ENCODE measurements at regions not wholly inside any gene's neighbourhood (a gene's known extent, or its start where the extent isn't known, plus 50 kb on each side); places are given as distances from the start of the nearest gene placed in this dataset.
"Not testable (repeated sequence)": the region's sequence is repeated elsewhere in the genome, so short reads cannot be mapped to it uniquely, and the experiment has no call there.

DNA sequence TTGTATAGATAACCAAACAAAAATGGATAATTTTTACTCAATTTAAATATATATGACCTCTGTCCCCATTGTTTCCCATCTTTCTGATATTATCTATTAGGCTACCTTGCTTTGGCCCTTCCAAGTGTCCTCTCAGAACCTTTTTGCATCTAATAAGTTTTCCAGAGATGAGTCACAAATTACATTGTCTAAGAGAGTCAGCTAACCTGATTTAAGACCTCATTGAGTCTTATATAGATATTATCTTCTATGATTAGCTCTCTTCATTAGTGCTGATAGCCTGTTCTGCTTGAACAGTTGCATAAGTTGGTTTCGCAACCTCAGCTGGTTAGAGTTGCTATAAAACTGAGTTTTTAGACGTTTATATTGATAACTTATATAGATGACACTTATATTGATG is 623.1 kb downstream of the LRRC70 start:
- intact Hi-C loops (cut with DNase I; ENCODE audit: low total_unique reads) = no loop called here
- DNase-seq (ENCODE audit: low spot score in 2 of 2) = no peak

DNA sequence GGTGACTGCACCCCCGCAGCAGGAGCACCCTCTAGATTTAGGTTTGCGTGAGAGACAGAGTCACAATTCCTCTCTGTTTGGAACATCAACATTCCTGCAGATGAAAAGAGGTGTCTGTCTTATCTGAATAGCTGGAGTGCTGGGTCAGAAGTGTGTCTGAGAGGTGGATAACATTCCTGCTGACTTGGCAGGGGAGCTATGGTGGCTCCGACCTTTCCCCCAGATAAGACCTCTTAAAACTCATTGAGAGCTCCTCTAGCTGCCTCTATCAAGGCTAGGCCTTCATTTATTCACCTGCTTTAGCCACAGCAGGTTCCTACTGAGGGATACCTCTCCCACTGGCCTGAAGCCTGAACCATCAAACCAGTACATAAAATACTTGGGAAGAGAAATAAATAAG is 615.5 kb downstream of the LRRC70 start:
- 85 to 90% methylated on average over 3 of the region's 3 CpGs for WGBS, 2 donors
- intact Hi-C loops (cut with DNase I; ENCODE audit: low total_unique reads) = no loop called here
- no peak for TF ChIP-seq POLR2A (IDR thresholded peaks at IDR 0.05)
- TF ChIP-seq, protein P1, sequence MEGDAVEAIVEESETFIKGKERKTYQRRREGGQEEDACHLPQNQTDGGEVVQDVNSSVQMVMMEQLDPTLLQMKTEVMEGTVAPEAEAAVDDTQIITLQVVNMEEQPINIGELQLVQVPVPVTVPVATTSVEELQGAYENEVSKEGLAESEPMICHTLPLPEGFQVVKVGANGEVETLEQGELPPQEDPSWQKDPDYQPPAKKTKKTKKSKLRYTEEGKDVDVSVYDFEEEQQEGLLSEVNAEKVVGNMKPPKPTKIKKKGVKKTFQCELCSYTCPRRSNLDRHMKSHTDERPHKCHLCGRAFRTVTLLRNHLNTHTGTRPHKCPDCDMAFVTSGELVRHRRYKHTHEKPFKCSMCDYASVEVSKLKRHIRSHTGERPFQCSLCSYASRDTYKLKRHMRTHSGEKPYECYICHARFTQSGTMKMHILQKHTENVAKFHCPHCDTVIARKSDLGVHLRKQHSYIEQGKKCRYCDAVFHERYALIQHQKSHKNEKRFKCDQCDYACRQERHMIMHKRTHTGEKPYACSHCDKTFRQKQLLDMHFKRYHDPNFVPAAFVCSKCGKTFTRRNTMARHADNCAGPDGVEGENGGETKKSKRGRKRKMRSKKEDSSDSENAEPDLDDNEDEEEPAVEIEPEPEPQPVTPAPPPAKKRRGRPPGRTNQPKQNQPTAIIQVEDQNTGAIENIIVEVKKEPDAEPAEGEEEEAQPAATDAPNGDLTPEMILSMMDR (IDR thresholded peaks at IDR 0.05) = no peak
- no peak for DNase-seq (ENCODE audit: low spot score in 2 of 2)
- no peak overlapping the region for H3K4me3 ChIP-seq (ENCODE audit: low read depth, poor library complexity, severe bottlenecking)

More for the DNA sequence above, 623.1 kb downstream of the LRRC70 start:
- 61 to 74% methylated on average over 2 of the region's 2 CpGs for WGBS, 2 donors
- TF ChIP-seq, protein P1 (IDR thresholded peaks at IDR 0.05) = no peak
- TF ChIP-seq POLR2A (IDR thresholded peaks at IDR 0.05) = no peak
- no peak overlapping the region for H3K4me3 ChIP-seq (ENCODE audit: low read depth, poor library complexity, severe bottlenecking)

DNA sequence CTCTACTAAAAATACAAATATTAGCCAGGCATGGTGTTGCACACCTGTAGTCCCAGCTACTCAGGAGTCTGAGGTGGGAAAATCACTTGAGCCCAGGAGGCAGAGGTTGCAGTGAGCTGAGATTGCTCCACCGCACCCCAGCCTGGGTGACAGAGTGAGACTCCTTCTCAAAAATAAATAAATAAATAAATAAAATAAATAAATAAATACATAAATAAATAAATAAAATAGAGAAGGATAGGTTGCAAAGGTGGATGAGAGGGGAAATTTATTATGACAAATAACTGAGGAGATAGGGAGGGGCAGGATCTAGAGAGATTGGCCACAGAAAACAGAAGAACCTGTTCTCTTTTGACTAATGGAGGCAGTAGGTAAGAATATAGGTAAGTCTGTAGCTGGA is 601.6 kb downstream of the LRRC70 start:
- intact Hi-C loops (cut with DNase I; ENCODE audit: low total_unique reads); H3K4me3 ChIP-seq (ENCODE audit: low read depth, poor library complexity, severe bottlenecking); DNase-seq (ENCODE audit: low spot score in 2 of 2): not testable (repeated sequence)
- 95 to 97% methylated on average over 1 of the region's 1 CpG for WGBS, 2 donors

DNA sequence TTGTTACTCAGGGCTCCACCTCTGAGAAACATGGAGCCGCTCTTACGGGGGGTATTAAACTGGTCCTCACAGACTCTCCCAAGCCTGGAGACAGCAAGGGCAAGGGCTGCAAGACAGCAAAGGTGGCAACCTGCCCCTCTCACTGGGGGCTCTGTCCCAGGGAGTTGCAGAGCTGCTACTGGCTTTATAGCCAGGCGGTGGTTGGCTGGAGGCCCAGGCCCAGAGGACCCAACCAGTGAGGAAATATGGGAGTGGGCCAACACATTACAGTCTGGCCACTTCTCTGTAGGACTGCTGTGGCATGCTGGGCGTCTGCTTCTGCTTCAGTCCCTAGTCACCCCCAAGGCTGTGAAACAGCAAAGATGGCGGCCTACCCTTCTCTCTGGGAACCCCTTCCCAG is 597.2 kb downstream of the LRRC70 start:
- intact Hi-C loops (cut with DNase I; ENCODE audit: low total_unique reads) = no loop called here
- no peak for DNase-seq (ENCODE audit: low spot score in 2 of 2)
- H3K4me3 ChIP-seq (ENCODE audit: low read depth, poor library complexity, severe bottlenecking) = no peak overlapping the region
- TF ChIP-seq, protein P1 (IDR thresholded peaks at IDR 0.05) = no peak
- no peak for TF ChIP-seq POLR2A (IDR thresholded peaks at IDR 0.05)
- 87 to 98% methylated on average over 4 to 5 of the region's 5 CpGs for WGBS, 2 donors

DNA sequence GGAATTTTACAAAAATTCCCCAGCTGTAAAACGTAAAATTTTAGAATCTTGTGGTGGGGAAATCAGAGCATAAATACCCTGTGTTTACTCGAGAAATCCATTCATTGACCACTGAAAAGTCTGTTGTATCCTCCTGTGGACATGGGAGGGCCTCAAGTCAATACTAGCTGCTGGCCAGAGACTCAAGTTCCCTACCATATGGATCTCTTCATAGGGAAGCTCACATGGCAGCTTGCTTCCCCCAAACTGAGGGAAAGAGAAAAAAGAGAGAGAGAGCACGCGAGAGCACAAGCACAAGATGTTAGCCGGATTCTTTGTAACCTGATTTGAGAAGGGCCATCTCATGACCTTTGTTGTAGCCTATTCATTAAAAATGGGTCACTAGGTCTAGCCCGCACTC is 591.9 kb downstream of the LRRC70 start:
- WGBS, 2 donors = 77 to 79% methylated on average over 6 of the region's 6 CpGs
- no peak for DNase-seq (ENCODE audit: low spot score in 2 of 2)

DNA sequence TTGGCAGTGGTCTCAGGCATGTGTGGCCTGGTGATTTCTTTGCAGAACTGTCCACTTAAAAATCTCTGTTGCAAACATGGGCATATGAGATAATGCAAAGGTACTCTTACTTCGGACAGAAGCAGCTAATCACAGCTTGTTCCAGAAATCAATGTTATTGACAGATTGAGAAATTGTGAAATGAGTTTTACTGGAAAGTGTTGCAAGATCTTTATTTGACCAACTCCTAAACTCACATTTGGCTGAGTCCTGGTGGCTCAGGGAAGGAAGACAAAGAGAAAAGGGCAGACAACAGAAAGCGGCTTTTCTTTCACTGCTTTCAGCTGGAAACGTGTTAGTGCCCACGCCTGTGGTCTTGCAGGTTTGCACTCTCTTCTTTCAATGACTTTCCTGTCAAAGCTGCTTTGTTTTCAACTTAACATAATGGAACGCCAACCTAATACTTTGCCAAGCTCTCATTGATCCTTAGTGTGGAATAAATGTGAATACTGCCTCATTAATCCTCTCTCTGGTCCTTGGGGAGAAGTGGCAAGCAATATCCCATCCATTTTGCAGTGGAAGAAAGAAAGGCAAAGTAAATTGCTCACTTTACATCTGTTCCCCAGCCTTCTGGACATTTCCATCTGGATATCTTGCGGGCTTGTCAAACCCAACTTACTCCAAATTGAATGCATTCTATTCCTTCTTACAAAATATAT is 586.4 kb downstream of the LRRC70 start:
- TF ChIP-seq, protein P1 (IDR thresholded peaks at IDR 0.05) = no peak
- no peak for DNase-seq (ENCODE audit: low spot score in 2 of 2)
- intact Hi-C loops (cut with DNase I; ENCODE audit: low total_unique reads) = no loop called here
- WGBS, 2 donors = 71 to 74% methylated on average over 6 of the region's 6 CpGs
- no peak overlapping the region for H3K4me3 ChIP-seq (ENCODE audit: low read depth, poor library complexity, severe bottlenecking)

More for the DNA sequence above, 591.9 kb downstream of the LRRC70 start:
- TF ChIP-seq, protein P1 (IDR thresholded peaks at IDR 0.05) = no peak
- TF ChIP-seq POLR2A (IDR thresholded peaks at IDR 0.05) = no peak
- no peak overlapping the region for H3K4me3 ChIP-seq (ENCODE audit: low read depth, poor library complexity, severe bottlenecking)
- intact Hi-C loops (cut with DNase I; ENCODE audit: low total_unique reads) = no loop called here

Measured in lower leg skin (tissue), 4 donors.